Neural progenitor cell (in vitro differentiated cells): ENCODE measurements at regions not wholly inside any gene's neighbourhood (a gene's known extent, or its start where the extent isn't known, plus 50 kb on each side); places are given as distances from the start of the nearest gene placed in this dataset.

Experiments
- DNase-seq: peaks from one replicate; pipeline ENCODE4 v3.0.0-alpha.2; 2016; ENCODE audit warnings: low spot score
- H2AFZ ChIP-seq: fragments of 200-600 bp; sonication (generic); replicated peaks from 2 replicates; pipeline ENCODE4 v1.6.1; 2016; ENCODE audit warnings: antibody characterized with exemption
- H3F3A ChIP-seq: fragments of 200-600 bp; sonication (generic); 2 replicates; pipeline ENCODE4 v1.6.1; 2016; ENCODE audit warnings: antibody characterized with exemption, low read depth
- H3K27ac ChIP-seq: fragments of 200-600 bp; sonication (generic); 2 replicates; pipeline ENCODE4 v1.5.1; 2016; ENCODE audit warnings: mild to moderate bottlenecking
- H3K27me3 ChIP-seq: fragments of 200-600 bp; sonication (generic); 2 replicates; pipeline ENCODE4 v1.6.1; 2016; ENCODE audit warnings: mild to moderate bottlenecking, moderate library complexity
- H3K36me3 ChIP-seq: fragments of 200-600 bp; sonication (generic); 2 replicates; pipeline ENCODE4 v1.5.1; 2016
- H3K4me1 ChIP-seq: fragments of 200-600 bp; sonication (generic); 2 replicates; pipeline ENCODE4 v1.6.1; 2016; ENCODE audit warnings: mixed run types
- H3K4me2 ChIP-seq: fragments of 200-600 bp; sonication (generic); 2 replicates; pipeline ENCODE4 v1.6.1; 2016
- H3K4me3 ChIP-seq: fragments of 200-600 bp; sonication (generic); 2 replicates; pipeline ENCODE4 v1.5.1; 2016
- H3K79me2 ChIP-seq: fragments of 200-600 bp; sonication (generic); 2 replicates; pipeline ENCODE4 v1.6.1; 2016; ENCODE audit warnings: low read depth
- H3K9ac ChIP-seq: fragments of 200-600 bp; sonication (generic); 2 replicates; pipeline ENCODE4 v1.6.1; 2016
- H3K9me3 ChIP-seq: fragments of 200-600 bp; sonication (generic); 2 replicates; pipeline ENCODE4 v1.5.1; 2016; ENCODE audit warnings: low read depth
- H4K20me1 ChIP-seq: fragments of 200-600 bp; sonication (generic); 2 replicates; pipeline ENCODE4 v1.6.1; 2016; ENCODE audit warnings: low read depth
- H3K27ac Mint-ChIP-seq: 3 replicates; pipeline ENCODE4 v1.8.0; 2021; ENCODE audit warnings: mixed read lengths
- H3K27me3 Mint-ChIP-seq: 2 replicates; pipeline ENCODE4 v1.8.0; 2022; ENCODE audit warnings: low read depth, mild to moderate bottlenecking, inconsistent platforms, moderate library complexity, mixed read lengths; ENCODE audit not compliant: insufficient read depth
- H3K36me3 Mint-ChIP-seq: 3 replicates; pipeline ENCODE4 v1.8.0; 2021; ENCODE audit warnings: mixed read lengths
- H3K4me1 Mint-ChIP-seq: 3 replicates; pipeline ENCODE4 v1.8.0; 2021; ENCODE audit warnings: mixed read lengths
- H3K4me3 Mint-ChIP-seq: 3 replicates; pipeline ENCODE4 v1.8.0; 2021; ENCODE audit warnings: mild to moderate bottlenecking, moderate library complexity, mixed read lengths
- H3K9me3 Mint-ChIP-seq: 3 replicates; pipeline ENCODE4 v1.8.0; 2020; ENCODE audit warnings: mixed read lengths
- CTCF ChIP-seq: fragments of 200-600 bp; sonication (generic); IDR thresholded peaks from 2 replicates; pipeline ENCODE4 v1.5.1; 2017; ENCODE audit warnings: antibody characterized with exemption, mild to moderate bottlenecking
- EZH2 ChIP-seq: fragments of 200-600 bp; sonication (generic); IDR thresholded peaks from 2 replicates; pipeline ENCODE4 v1.6.1; 2017; ENCODE audit warnings: antibody characterized with exemption, mild to moderate bottlenecking, moderate library complexity
- EZH2phosphoT487 ChIP-seq: fragments of 200-600 bp; sonication (generic); IDR thresholded peaks from 2 replicates; pipeline ENCODE4 v1.6.1; 2017; ENCODE audit warnings: antibody characterized with exemption

- Mint-ChIP-seq H3K27me3 (no peaks in the 10 kb centered on the region), H3K27ac (no peak overlapping the region), H3K4me1 (peaks cover 9% of the 10 kb centered on the region), H3K36me3 (no peaks in the 10 kb centered on the region), H3K4me3 (no peak overlapping the region), H3K9me3 (no peaks in the 10 kb centered on the region)
- H3K4me1 ChIP-seq: peaks cover 10% of the 10 kb centered on the region
- no peaks in the 10 kb centered on the region for H3K36me3 ChIP-seq
- H3K79me2 ChIP-seq: no peaks in the 10 kb centered on the region
- H2AFZ ChIP-seq: no peak overlapping the region
- no peaks in the 10 kb centered on the region for H4K20me1 ChIP-seq
- no peaks in the 10 kb centered on the region for H3F3A ChIP-seq
- no peak for DNase-seq
- H3K27ac ChIP-seq: no peak overlapping the region
- no peak overlapping the region for H3K4me3 ChIP-seq
- no peak for TF ChIP-seq EZH2
- TF ChIP-seq CTCF: no peak
- no peak for TF ChIP-seq EZH2phosphoT487
- no peak overlapping the region for H3K4me2 ChIP-seq
- H3K9me3 ChIP-seq: no peaks in the 10 kb centered on the region
- no peak overlapping the region for H3K9ac ChIP-seq
- H3K27me3 ChIP-seq: no peaks in the 10 kb centered on the region
These were observed 62.7 kb downstream of the CRYGS start for GRCh38 chr3:186481526-186481925.

GRCh38 chr3:186477876-186478275, 66.3 kb downstream of the CRYGS start:
- H3K79me2 ChIP-seq: no peaks in the 10 kb centered on the region
- no peaks in the 10 kb centered on the region for H3K36me3 ChIP-seq
- peak overlapping the region; percentile 74 for H2AFZ ChIP-seq
- Mint-ChIP-seq H3K36me3 (no peaks in the 10 kb centered on the region), H3K27me3 (no peaks in the 10 kb centered on the region), H3K4me3 (no peak overlapping the region), H3K27ac (no peak overlapping the region), H3K9me3 (no peaks in the 10 kb centered on the region), H3K4me1 (peaks cover 8% of the 10 kb centered on the region)
- H3K27ac ChIP-seq: no peak overlapping the region
- H3K4me2 ChIP-seq: peak overlapping the region; percentile 29
- TF ChIP-seq EZH2: no peak
- TF ChIP-seq CTCF: no peak
- no peak for TF ChIP-seq EZH2phosphoT487
- no peak overlapping the region for H3K4me3 ChIP-seq
- no peaks in the 10 kb centered on the region for H4K20me1 ChIP-seq
- H3K9ac ChIP-seq: no peak overlapping the region
- no peaks in the 10 kb centered on the region for H3K9me3 ChIP-seq
- DNase-seq: no peak
- no peaks in the 10 kb centered on the region for H3F3A ChIP-seq
- H3K4me1 ChIP-seq: peaks cover 10% of the 10 kb centered on the region
- H3K27me3 ChIP-seq: no peaks in the 10 kb centered on the region

GRCh38 chr3:186477033-186477432, 67.1 kb downstream of the CRYGS start:
- Histone ChIP-seq H3K79me2 (no peaks in the 10 kb centered on the region), H2AFZ (no peak overlapping the region), H3K4me3 (no peak overlapping the region), H3F3A (no peaks in the 10 kb centered on the region), H3K9ac (no peak overlapping the region), H3K27ac (no peak overlapping the region), H4K20me1 (no peaks in the 10 kb centered on the region), H3K27me3 (no peaks in the 10 kb centered on the region), H3K36me3 (no peaks in the 10 kb centered on the region), H3K4me2 (no peak overlapping the region), H3K4me1 (peaks cover 10% of the 10 kb centered on the region), H3K9me3 (no peaks in the 10 kb centered on the region)
- H3K27me3 Mint-ChIP-seq: no peaks in the 10 kb centered on the region
- TF ChIP-seq CTCF: no peak
- no peak for TF ChIP-seq EZH2phosphoT487
- TF ChIP-seq EZH2: no peak
- H3K36me3 Mint-ChIP-seq: no peaks in the 10 kb centered on the region
- DNase-seq: no peak
- H3K4me1 Mint-ChIP-seq: peaks cover 10% of the 10 kb centered on the region
- no peak overlapping the region for H3K27ac Mint-ChIP-seq
- no peak overlapping the region for H3K4me3 Mint-ChIP-seq
- no peaks in the 10 kb centered on the region for H3K9me3 Mint-ChIP-seq
